WI38 (cell line): ENCODE measurements at regions not wholly inside any gene's neighbourhood (a gene's known extent, or its start where the extent isn't known, plus 50 kb on each side); places are given as distances from the start of the nearest gene placed in this dataset.

Source experiments
- H3K4me3 ChIP-seq: 2 replicates; pipeline ENCODE4 v1.5.1; 2011; ENCODE audit warnings: low read depth, mild to moderate bottlenecking, control low read depth, low read length
- TF ChIP-seq, protein P1 (sequence below): IDR thresholded peaks from 2 replicates; pipeline ENCODE4 v1.5.1; 2012; ENCODE audit warnings: low read depth, mild to moderate bottlenecking, control low read depth, low read length

DNA sequence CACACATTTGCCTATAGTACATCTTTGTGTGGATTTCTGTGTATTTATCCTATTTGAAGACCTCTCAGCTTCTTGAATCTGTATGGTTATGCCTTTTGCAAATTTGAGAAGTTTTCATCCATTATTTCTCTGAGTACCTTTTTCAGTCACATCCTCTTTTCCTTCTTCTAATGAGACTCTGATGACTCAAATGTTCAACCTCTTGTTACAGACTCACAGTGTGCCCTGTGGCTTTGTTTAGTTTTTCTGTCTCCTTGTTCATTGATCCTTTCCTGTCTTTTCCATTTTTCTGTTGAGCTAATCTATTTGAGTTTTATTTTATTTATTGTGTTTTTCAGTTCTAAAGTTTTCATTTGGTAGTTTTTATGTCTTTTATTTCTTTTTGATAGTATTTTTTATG is 87.0 kb upstream of the LRP1B start:
- TF ChIP-seq, protein P1, sequence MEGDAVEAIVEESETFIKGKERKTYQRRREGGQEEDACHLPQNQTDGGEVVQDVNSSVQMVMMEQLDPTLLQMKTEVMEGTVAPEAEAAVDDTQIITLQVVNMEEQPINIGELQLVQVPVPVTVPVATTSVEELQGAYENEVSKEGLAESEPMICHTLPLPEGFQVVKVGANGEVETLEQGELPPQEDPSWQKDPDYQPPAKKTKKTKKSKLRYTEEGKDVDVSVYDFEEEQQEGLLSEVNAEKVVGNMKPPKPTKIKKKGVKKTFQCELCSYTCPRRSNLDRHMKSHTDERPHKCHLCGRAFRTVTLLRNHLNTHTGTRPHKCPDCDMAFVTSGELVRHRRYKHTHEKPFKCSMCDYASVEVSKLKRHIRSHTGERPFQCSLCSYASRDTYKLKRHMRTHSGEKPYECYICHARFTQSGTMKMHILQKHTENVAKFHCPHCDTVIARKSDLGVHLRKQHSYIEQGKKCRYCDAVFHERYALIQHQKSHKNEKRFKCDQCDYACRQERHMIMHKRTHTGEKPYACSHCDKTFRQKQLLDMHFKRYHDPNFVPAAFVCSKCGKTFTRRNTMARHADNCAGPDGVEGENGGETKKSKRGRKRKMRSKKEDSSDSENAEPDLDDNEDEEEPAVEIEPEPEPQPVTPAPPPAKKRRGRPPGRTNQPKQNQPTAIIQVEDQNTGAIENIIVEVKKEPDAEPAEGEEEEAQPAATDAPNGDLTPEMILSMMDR: no peak
- H3K4me3 ChIP-seq: no peak overlapping the region

DNA sequence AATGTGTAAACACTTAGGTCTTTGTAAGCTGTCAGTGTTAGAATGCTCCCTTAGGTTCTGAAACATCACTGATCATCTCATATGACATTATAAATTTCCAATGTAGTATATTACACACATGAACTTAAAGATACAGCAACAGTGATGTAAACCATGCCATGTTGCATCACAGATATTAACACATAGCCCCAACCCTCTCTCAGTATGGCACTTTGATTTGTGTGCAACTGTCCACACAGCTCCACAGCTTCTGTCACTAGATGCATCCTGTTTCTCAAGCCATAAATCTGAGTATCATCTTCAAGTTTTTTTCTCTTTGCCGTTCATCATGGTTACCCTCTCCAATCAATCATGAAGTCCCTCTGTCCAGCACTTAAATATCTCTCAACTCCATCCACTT is 69.2 kb upstream of the LRP1B start:
- H3K4me3 ChIP-seq: no peak overlapping the region
- TF ChIP-seq, protein P1: no peak

DNA sequence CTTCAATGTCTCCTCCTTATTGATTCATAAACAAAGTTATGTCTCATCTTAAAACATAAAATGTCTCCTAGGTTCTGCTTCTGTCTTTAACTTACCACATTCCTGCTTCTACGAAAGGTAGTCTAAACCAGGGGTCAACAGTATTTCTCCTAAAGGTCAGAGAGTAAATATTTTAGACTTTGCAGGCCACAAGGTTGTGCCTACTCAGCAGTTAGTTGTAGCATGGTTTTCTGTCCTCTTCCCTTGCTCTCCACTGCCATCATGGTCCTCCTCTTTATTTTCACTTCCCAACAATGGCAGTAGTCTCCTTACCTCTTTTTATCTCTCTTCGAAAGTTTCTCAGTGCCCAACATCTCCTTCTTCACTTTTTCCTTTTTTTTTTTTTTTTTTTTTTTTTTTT is 68.3 kb upstream of the LRP1B start:
- TF ChIP-seq, protein P1: no peak
- no peak overlapping the region for H3K4me3 ChIP-seq

DNA sequence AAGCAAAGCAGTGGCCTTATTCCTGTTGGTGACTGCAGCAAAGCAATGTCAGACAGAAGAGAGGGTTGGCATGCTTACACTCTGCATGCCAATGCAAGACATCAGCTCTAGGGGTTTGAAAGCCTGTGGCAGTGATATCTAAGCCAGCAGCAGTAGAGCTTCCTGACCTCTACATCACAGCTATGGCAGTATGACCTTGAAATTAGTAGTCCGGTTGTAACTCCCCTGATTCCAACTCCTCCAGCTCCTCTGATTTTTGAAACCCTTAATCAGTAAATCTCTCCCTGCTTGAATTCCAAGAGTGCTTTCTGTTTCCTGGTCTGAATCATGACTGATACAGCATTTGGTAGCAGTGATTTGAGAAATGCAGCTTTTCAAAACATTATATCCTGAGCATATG is 60.0 kb upstream of the LRP1B start:
- no peak overlapping the region for H3K4me3 ChIP-seq
- TF ChIP-seq, protein P1: no peak

DNA sequence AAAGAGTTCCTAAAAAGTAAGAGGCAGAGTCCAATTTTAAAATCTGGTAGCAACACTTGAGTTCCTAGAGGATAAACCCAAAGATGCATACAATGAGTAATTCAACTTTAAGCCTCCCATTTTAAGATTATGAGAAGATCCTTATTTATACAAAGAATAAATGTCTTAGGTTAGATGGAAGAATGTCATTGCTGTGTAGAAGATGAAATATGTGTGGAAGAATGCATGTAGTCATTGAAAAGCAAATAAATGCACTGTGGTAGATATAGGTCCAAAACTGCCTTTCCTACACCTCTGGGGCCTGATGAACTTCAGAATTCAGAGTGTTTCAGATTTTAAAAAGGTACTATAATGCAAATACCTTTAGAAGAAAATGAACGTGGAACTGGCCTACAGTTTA is 58.7 kb upstream of the LRP1B start:
- TF ChIP-seq, protein P1: no peak
- no peak overlapping the region for H3K4me3 ChIP-seq

DNA sequence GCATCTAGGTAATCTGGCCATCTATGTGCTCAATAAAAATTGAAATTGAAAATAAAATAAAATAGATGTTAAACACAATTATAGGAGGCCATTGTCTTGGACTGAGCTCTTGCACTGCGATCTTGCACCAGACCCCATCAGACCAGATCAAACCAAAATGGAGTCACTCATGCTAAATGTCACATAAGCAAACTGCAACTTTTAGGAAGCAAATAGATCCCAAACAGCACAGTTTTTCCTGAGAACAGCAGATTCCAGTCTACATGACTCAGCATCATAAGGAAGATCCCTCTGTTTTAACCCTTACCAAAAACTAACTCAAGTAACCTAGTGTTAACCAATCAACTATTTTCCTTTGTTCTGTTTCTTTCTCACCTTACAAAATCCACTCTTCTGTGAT is 57.7 kb upstream of the LRP1B start:
- H3K4me3 ChIP-seq: no peak overlapping the region
- TF ChIP-seq, protein P1: no peak

DNA sequence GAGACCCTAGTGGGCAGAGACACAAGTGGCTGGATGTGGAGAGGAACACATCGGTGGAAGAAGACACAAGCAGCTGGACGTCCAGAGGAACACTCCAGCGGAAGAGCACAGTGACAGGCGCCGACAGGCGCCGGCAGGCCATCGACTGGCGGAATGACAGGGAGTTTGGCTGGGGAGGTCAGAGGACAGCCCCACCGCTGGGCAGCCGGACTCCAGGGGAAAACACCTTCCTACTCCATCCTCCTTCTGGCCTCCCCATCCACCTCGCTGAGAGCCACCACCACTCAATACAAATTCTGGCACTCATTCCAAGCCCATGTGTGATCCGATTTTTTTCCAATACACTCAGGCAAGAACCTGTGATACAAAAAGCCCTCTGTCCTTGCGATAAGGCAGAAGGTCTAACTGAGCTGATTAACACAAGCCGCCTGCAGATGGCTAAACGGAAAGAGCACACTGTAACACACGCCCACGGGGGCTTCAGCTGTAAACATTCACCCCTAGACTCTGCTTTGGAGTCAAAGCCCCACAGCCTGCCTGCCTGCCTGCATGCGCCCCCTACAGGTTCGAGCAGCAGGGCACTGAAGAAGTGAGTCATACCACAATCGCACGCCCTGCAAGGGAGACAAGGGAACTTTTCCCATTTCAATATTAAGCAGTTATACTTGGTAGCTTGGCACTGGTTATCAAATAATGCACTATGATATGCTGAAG is 50.2 kb upstream of the LRP1B start:
- TF ChIP-seq, protein P1: peak; percentile 20; the same call in 1 of the 2 replicates
- H3K4me3 ChIP-seq: no peak overlapping the region
